ENCODE measurements at regions not wholly inside any gene's neighbourhood (a gene's known extent, or its start where the extent isn't known, plus 50 kb on each side); places are given as distances from the start of the nearest gene placed in this dataset.

GRCh38 chr2:114108824-114109416 is 219.0 kb downstream of the ACTR3 start (continued):
- no peak for TF ChIP-seq ZNF33B (CRISPR knock-in tag; IDR thresholded peaks at IDR 0.05)
- TF ChIP-seq ZMAT5 (CRISPR knock-in tag; IDR thresholded peaks at IDR 0.05; ENCODE audit: borderline replicate concordance, low read depth), result no peak
- TF ChIP-seq ONECUT2 (CRISPR knock-in tag; IDR thresholded peaks at IDR 0.05), result no peak
- no peak for TF ChIP-seq HINFP (CRISPR knock-in tag; IDR thresholded peaks at IDR 0.05; ENCODE audit: low read depth)
- no peak for TF ChIP-seq TCF12 (IDR thresholded peaks at IDR 0.05)
- no peak for TF ChIP-seq TCF12 (CRISPR knock-in tag; IDR thresholded peaks at IDR 0.05)
- no peak for TF ChIP-seq ZBTB2 (CRISPR knock-in tag; IDR thresholded peaks at IDR 0.05; ENCODE audit: low read depth)

- WGBS (ENCODE audit: low lambda C conversion rate), result 0% methylated on average over 1 of the region's 1 CpG
- Histone ChIP-seq H3K4me1 (ENCODE audit: insufficient read depth, low read length) (no peaks in the 10 kb centered on the region), H3K9ac (ENCODE audit: insufficient read depth, low read depth, low read length) (no peak overlapping the region), H3K79me2 (ENCODE audit: insufficient read depth, low read length) (no peaks in the 10 kb centered on the region), H4K20me1 (ENCODE audit: insufficient read depth, low read length) (no peaks in the 10 kb centered on the region), H3K4me3 (replicated peaks in 1 of 3; ENCODE audit: insufficient read depth in 1 of 3, low read depth in 2 of 3, low read length in 3 of 3) (no peak overlapping the region), H3K27me3 (ENCODE audit: control insufficient read depth in 1 of 2, insufficient read depth in 2 of 2, low read length in 2 of 2) (peaks cover 0 to 5% of the 10 kb centered on the region in 2 experiments; a peak in 1 of 5 replicates), H3K4me2 (ENCODE audit: low read depth, low read length) (no peak overlapping the region), H3K27ac (ENCODE audit: extremely low read length, insufficient read depth, low read length) (no peak overlapping the region), H3K36me3 (replicated peaks in 1 of 2; ENCODE audit: control insufficient read depth in 1 of 2, insufficient read depth in 2 of 2, low read length in 2 of 2) (no peaks in the 10 kb centered on the region), H3K9me3 (ENCODE audit: low read length) (no peaks in the 10 kb centered on the region; the same call in 1 of the 2 replicates), H2AFZ (ENCODE audit: low read length) (no peak overlapping the region)
- intact Hi-C loops (cut with micrococcal nuclease; ENCODE audit: unreplicated experiment), result no loop called here
- DNase-seq (ENCODE audit: low spot score) (no peak), FAIRE-seq (no peak), ATAC-seq (no peak)
- ChIA-PET POLR2A (no interaction called here), CTCF (ENCODE audit: low intra/inter-chr PET ratio, low total read pairs) (no interaction called here)
- BruUV-seq (replicated peaks), result no TSS peak
- no peak for TF ChIP-seq ZNF331 (CRISPR knock-in tag; IDR thresholded peaks at IDR 0.05)
- no peak for TF ChIP-seq CBFB (CRISPR knock-in tag; IDR thresholded peaks at IDR 0.05)
- TF ChIP-seq ZNF607 (CRISPR knock-in tag; IDR thresholded peaks at IDR 0.05; ENCODE audit: borderline replicate concordance), result no peak
- no peak for TF ChIP-seq TERF1 (CRISPR knock-in tag; IDR thresholded peaks at IDR 0.05)
- TF ChIP-seq SMYD3 (CRISPR knock-in tag; IDR thresholded peaks at IDR 0.05), result no peak
- TF ChIP-seq AGO2 (optimal IDR thresholded peaks at IDR 0.05; ENCODE audit: low read depth, low read length), result no peak
- no peak for TF ChIP-seq REL (CRISPR knock-in tag; conservative IDR thresholded peaks at IDR 0.05)
- no peak for TF ChIP-seq DR1 (CRISPR knock-in tag; IDR thresholded peaks at IDR 0.05)
- no peak for TF ChIP-seq ZNF747 (CRISPR knock-in tag; IDR thresholded peaks at IDR 0.05; ENCODE audit: borderline replicate concordance)
- TF ChIP-seq ATF1 (CRISPR knock-in tag; IDR thresholded peaks at IDR 0.05), result no peak
- in situ Hi-C loops (cut with HindIII; ENCODE audit: extremely low pct_ligation_motif_present, low pct_unique_long_range_greater_than_20kb), result no loop called here
Observed at GRCh38 chr2:114111329-114111728, 221.4 kb downstream of the ACTR3 start.
